ENCODE measurements at regions not wholly inside any gene's neighbourhood (a gene's known extent, or its start where the extent isn't known, plus 50 kb on each side); places are given as distances from the start of the nearest gene placed in this dataset.

GRCh38 chr5:93076096-93076495 lies 504.9 kb downstream of the NR2F1-AS1 start:
- TF ChIP-seq, protein P1, sequence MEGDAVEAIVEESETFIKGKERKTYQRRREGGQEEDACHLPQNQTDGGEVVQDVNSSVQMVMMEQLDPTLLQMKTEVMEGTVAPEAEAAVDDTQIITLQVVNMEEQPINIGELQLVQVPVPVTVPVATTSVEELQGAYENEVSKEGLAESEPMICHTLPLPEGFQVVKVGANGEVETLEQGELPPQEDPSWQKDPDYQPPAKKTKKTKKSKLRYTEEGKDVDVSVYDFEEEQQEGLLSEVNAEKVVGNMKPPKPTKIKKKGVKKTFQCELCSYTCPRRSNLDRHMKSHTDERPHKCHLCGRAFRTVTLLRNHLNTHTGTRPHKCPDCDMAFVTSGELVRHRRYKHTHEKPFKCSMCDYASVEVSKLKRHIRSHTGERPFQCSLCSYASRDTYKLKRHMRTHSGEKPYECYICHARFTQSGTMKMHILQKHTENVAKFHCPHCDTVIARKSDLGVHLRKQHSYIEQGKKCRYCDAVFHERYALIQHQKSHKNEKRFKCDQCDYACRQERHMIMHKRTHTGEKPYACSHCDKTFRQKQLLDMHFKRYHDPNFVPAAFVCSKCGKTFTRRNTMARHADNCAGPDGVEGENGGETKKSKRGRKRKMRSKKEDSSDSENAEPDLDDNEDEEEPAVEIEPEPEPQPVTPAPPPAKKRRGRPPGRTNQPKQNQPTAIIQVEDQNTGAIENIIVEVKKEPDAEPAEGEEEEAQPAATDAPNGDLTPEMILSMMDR (IDR thresholded peaks at IDR 0.05) = no peak
- H3K27ac ChIP-seq = no peak overlapping the region
- H3K4me3 ChIP-seq = no peak overlapping the region
- DNase-seq (ENCODE audit: low spot score) = no peak

DNA sequence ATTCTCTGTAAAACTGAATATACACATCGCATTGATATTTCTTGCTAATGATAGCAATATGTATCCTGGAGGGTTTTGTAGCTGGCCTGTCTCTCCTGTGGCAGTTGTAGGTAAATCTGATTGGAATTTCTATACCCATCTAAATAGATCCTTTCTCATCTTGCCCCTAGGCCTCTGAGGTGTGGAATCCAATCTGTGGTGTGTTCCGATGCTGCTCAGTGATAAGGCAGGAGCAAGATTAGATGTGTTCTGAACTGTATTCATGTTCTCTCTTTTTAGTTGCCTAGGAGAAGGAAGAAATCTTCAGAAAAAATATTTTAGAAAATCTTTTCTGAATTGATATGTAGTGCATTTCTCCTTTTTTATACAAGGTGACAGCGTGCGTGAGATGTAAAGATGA lies 507.5 kb downstream of the NR2F1-AS1 start:
- TF ChIP-seq, protein P1 (IDR thresholded peaks at IDR 0.05) = no peak
- no peak overlapping the region for H3K4me3 ChIP-seq
- H3K27ac ChIP-seq = no peak overlapping the region
- DNase-seq (ENCODE audit: low spot score) = no peak

GRCh38 chr5:93072831-93073459 lies 508.1 kb downstream of the NR2F1-AS1 start:
- no peak overlapping the region for H3K27ac ChIP-seq
- DNase-seq (ENCODE audit: low spot score) = no peak
- TF ChIP-seq, protein P1 (IDR thresholded peaks at IDR 0.05) = no peak
- no peak overlapping the region for H3K4me3 ChIP-seq

DNA sequence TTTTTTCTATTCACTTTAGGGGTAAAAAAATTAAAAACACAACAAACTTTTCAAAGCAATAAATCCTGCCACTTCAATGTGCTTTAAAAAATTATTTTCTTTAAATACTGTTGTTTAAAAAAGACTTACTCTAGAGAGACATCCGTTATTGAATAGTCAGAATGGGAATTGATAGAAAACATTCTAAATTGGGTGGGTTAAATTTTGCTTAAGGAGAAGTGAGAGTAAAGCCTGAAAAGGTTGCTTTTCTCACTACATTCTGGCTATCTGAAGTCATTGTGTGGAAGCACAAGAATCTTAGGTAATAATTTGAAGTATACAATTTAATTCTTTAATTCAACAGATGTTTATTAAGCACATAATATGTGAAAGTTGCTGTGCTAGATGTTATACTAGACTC lies 509.3 kb downstream of the NR2F1-AS1 start:
- no peak for DNase-seq (ENCODE audit: low spot score)
- H3K4me3 ChIP-seq = no peak overlapping the region
- TF ChIP-seq, protein P1 (IDR thresholded peaks at IDR 0.05) = no peak
- no peak overlapping the region for H3K27ac ChIP-seq

DNA sequence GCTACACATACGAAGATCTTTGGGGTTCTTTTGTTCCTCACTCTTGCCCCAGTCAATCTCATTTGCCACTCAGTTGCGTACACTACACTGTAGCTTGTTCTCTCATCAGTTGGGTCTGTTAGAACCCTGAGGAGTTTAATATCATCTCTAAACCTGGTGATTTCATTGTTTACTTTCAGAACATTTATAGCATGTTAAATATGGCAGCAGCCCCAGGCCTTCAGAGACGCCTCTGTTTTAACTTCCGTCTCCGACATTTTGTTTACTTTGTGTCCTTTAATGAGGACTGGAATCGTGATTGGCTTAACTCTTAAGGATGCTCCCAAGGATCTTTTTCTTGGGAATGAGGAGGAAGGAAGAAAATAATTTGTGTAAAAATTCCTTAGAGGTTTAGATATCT lies 510.1 kb downstream of the NR2F1-AS1 start:
- no peak overlapping the region for H3K4me3 ChIP-seq
- DNase-seq (ENCODE audit: low spot score) = no peak
- H3K27ac ChIP-seq = no peak overlapping the region
- TF ChIP-seq, protein P1 (IDR thresholded peaks at IDR 0.05) = no peak

- TF ChIP-seq, protein P1 (IDR thresholded peaks at IDR 0.05) = no peak
- Histone ChIP-seq H3K4me3 (no peak overlapping the region), H3K27ac (no peak overlapping the region)
- DNase-seq (ENCODE audit: low spot score) = no peak
These were observed 511.7 kb downstream of the NR2F1-AS1 start for GRCh38 chr5:93069276-93069675.

DNA sequence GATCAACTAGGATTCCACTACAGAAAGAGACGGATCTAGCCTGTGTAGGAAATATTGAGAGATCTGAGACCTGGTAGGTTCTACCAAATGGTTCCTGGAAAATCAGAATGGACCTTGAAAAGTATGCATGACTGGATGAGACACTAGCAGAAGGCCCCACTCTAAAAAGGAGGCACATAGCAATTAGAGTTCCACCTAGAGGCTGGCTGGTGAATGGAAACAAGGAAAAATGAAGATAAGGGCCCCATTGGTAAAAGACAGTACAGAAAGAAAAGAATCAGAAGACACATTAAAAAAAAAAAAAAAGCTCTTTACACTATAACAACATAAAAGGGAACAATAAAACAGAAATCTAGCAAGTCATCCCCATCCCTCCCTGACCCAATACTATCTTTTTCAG lies 518.5 kb downstream of the NR2F1-AS1 start:
- DNase-seq (ENCODE audit: low spot score) = no peak
- TF ChIP-seq, protein P1 (IDR thresholded peaks at IDR 0.05) = no peak
- Histone ChIP-seq H3K27ac (no peak overlapping the region), H3K4me3 (no peak overlapping the region)
